IMR-90 (cell line): ENCODE measurements at regions not wholly inside any gene's neighbourhood (a gene's known extent, or its start where the extent isn't known, plus 50 kb on each side); places are given as distances from the start of the nearest gene placed in this dataset.

Experiments used
- ATAC-seq: fragments of 200-7000 bp; cut with Tn5 transposase; 2 replicates; pipeline ENCODE4 v1.9.1; 2020; ENCODE audit warnings: low read depth, mild to moderate bottlenecking, moderate library complexity
- BruUV-seq: library from RNA; stranded (reverse); fragments of 400-500 nt; replicated peaks from 2 replicates; lab custom pipeline; 2021; lab: Mats Ljungman, UMichigan
- CTCF ChIA-PET: fragments of 300-600 bp; formaldehyde crosslinking; extraction: SDS; loops from one replicate; lab custom pipeline; 2021; ENCODE audit warnings: antibody characterized with exemption; lab: Yijun Ruan, JAX
- POLR2A ChIA-PET: fragments of 300-600 bp; sonication (Branson Sonifier 250); formaldehyde crosslinking; loops from one replicate; lab custom pipeline; 2022; ENCODE audit warnings: antibody characterized with exemption; ENCODE audit not compliant: unreplicated experiment; lab: Charles Lee
- DNase-seq: peaks from one replicate; pipeline ENCODE4 v3.0.0; 2013
- H2AFZ ChIP-seq: replicated peaks from 2 replicates; pipeline ENCODE3; 2013; ENCODE audit warnings: low read length, mild to moderate bottlenecking; ENCODE audit not compliant: poor library complexity
- H2AK5ac ChIP-seq: 2 replicates; pipeline ENCODE4 v1.6.1; 2013; ENCODE audit warnings: low read depth, low read length, inconsistent platforms
- H2AK9ac ChIP-seq: replicated peaks from 2 replicates; pipeline ENCODE3; 2013; ENCODE audit warnings: mild to moderate bottlenecking, low read depth, low read length, moderate library complexity; ENCODE audit not compliant: poor library complexity
- H2BK120ac ChIP-seq: 2 replicates; pipeline ENCODE4 v1.6.1; 2013; ENCODE audit warnings: low read depth, low read length, inconsistent platforms
- H2BK15ac ChIP-seq: 3 replicates; pipeline ENCODE4 v1.6.1; 2013; ENCODE audit warnings: low read depth, low read length, inconsistent platforms
- H2BK20ac ChIP-seq: 2 replicates; pipeline ENCODE4 v1.6.1; 2013; ENCODE audit warnings: low read depth, mild to moderate bottlenecking, inconsistent platforms, low read length, moderate library complexity
- H2BK5ac ChIP-seq: 2 replicates; pipeline ENCODE4 v1.6.1; 2013; ENCODE audit warnings: mild to moderate bottlenecking, low read depth, low read length, inconsistent platforms; ENCODE audit not compliant: poor library complexity, severe bottlenecking
- H3K14ac ChIP-seq: replicated peaks from 2 replicates; pipeline ENCODE4 v1.6.1; 2013; ENCODE audit warnings: low read depth, low read length, inconsistent platforms
- H3K18ac ChIP-seq: 2 replicates; pipeline ENCODE4 v1.6.1; 2013; ENCODE audit warnings: low read depth, low read length, control low read depth
- H3K23ac ChIP-seq: 2 replicates; pipeline ENCODE4 v1.6.1; 2013; ENCODE audit warnings: low read depth, low read length, inconsistent platforms
- H3K27ac ChIP-seq: 2 replicates; pipeline ENCODE4 v1.5.1; 2013; ENCODE audit warnings: mild to moderate bottlenecking, control low read depth, low read length; ENCODE audit not compliant: insufficient read depth
- H3K27me3 ChIP-seq: 2 replicates; pipeline ENCODE4 v1.6.1; 2013; ENCODE audit warnings: low read length; ENCODE audit not compliant: control insufficient read depth, insufficient read depth
- H3K36me3 ChIP-seq: 2 replicates; pipeline ENCODE4 v1.6.1; 2013; ENCODE audit warnings: low read length, mixed read lengths; ENCODE audit not compliant: control insufficient read depth, insufficient read depth
- H3K4ac ChIP-seq: 2 replicates; pipeline ENCODE4 v1.6.1; 2013; ENCODE audit warnings: low read depth, low read length, inconsistent platforms
- H3K4me1 ChIP-seq: 2 replicates; pipeline ENCODE4 v1.6.1; 2013; ENCODE audit warnings: low read length, mixed read lengths; ENCODE audit not compliant: control insufficient read depth, insufficient read depth
- H3K4me2 ChIP-seq: 2 replicates; pipeline ENCODE4 v1.6.1; 2013; ENCODE audit warnings: low read depth, mild to moderate bottlenecking, control low read depth, low read length, moderate library complexity
- H3K4me3 ChIP-seq: 2 replicates; pipeline ENCODE4 v1.5.1; 2013; ENCODE audit warnings: low read depth, mild to moderate bottlenecking, control low read depth, low read length, moderate library complexity; ENCODE audit not compliant: insufficient read depth
- H3K56ac ChIP-seq: 2 replicates; pipeline ENCODE4 v1.6.1; 2013; ENCODE audit warnings: low read length, inconsistent platforms; ENCODE audit not compliant: insufficient read depth; ENCODE audit errors: extremely low read depth
- H3K79me1 ChIP-seq, 2 experiments: 2 replicates each; pipeline ENCODE4 v1.6.1; 2013; ENCODE audit warnings: low read length in 2 of 2, inconsistent platforms in 1 of 2, low read depth in 1 of 2
- H3K9ac ChIP-seq: 2 replicates; pipeline ENCODE4 v1.6.1; 2013; ENCODE audit warnings: low read depth, low read length, control low read depth
- H3K9me1 ChIP-seq: 2 replicates; pipeline ENCODE4 v1.6.1; 2013; ENCODE audit warnings: low read length, inconsistent platforms; ENCODE audit not compliant: insufficient read depth
- H3K9me3 ChIP-seq: 2 replicates; pipeline ENCODE4 v1.6.1; 2013; ENCODE audit warnings: low read length; ENCODE audit not compliant: control insufficient read depth, insufficient read depth
- H4K20me1 ChIP-seq: 2 replicates; pipeline ENCODE4 v1.6.1; 2013; ENCODE audit warnings: low read length, inconsistent platforms; ENCODE audit not compliant: insufficient read depth
- H4K5ac ChIP-seq: 2 replicates; pipeline ENCODE4 v1.6.1; 2013; ENCODE audit warnings: mild to moderate bottlenecking, low read depth, low read length, control low read depth
- H4K8ac ChIP-seq, 2 experiments: 2 replicates each; pipeline ENCODE4 v1.6.1; 2013; ENCODE audit warnings: low read depth in 2 of 2, low read length in 2 of 2, control low read depth in 1 of 2, inconsistent platforms in 1 of 2
- H4K91ac ChIP-seq: 2 replicates; pipeline ENCODE4 v1.6.1; 2013; ENCODE audit warnings: low read depth, low read length, inconsistent platforms; ENCODE audit not compliant: insufficient read depth
- BHLHE40 ChIP-seq: fragments of 150-350 bp; IDR thresholded peaks from 2 replicates; pipeline ENCODE4 v1.6.1; 2016; ENCODE audit warnings: mild to moderate bottlenecking, low read depth, low read length
- CHD1 ChIP-seq: IDR thresholded peaks from 2 replicates; pipeline ENCODE4 v1.6.1; 2012; ENCODE audit warnings: low read depth, low read length, improper control_type of control experiment
- FOS ChIP-seq: fragments of 150-350 bp; IDR thresholded peaks from 2 replicates; pipeline ENCODE4 v1.6.1; 2016; ENCODE audit warnings: low read depth, low read length
- MAFK ChIP-seq: IDR thresholded peaks from 2 replicates; pipeline ENCODE4 v1.6.1; 2012; ENCODE audit warnings: low read depth, low read length, improper control_type of control experiment
- MAZ ChIP-seq: IDR thresholded peaks from 2 replicates; pipeline ENCODE4 v1.6.1; 2012; ENCODE audit warnings: low read depth, mild to moderate bottlenecking, low read length, improper control_type of control experiment, moderate library complexity, borderline replicate concordance
- MXI1 ChIP-seq: IDR thresholded peaks from 2 replicates; pipeline ENCODE4 v1.6.1; 2012; ENCODE audit warnings: low read depth, mild to moderate bottlenecking, low read length, moderate library complexity, borderline replicate concordance
- NFE2L2 ChIP-seq: fragments of 150-350 bp; IDR thresholded peaks from 2 replicates; pipeline ENCODE4 v1.6.1; 2016; ENCODE audit warnings: low read depth, mild to moderate bottlenecking, low read length
- POLR2A ChIP-seq: IDR thresholded peaks from 2 replicates; pipeline ENCODE4 v1.6.1; 2012; ENCODE audit warnings: mild to moderate bottlenecking, low read depth, low read length
- RAD21 ChIP-seq: IDR thresholded peaks from 2 replicates; pipeline ENCODE4 v1.6.1; 2012; ENCODE audit warnings: low read length, improper control_type of control experiment
- RCOR1 ChIP-seq: IDR thresholded peaks from 2 replicates; pipeline ENCODE4 v1.6.1; 2012; ENCODE audit warnings: mild to moderate bottlenecking, low read length, improper control_type of control experiment; ENCODE audit not compliant: insufficient replicate concordance
- RFX5 ChIP-seq: IDR thresholded peaks from 2 replicates; pipeline ENCODE4 v1.8.0; 2012; ENCODE audit warnings: low read depth, mild to moderate bottlenecking, low read length, moderate library complexity
- SMC3 ChIP-seq: fragments of 150-350 bp; IDR thresholded peaks from 2 replicates; pipeline ENCODE4 v1.6.1; 2016; ENCODE audit warnings: low read depth, mild to moderate bottlenecking, antibody characterized with exemption, low read length, moderate library complexity
- WGBS, 2 experiments: methylation state at CpG; one replicate each; pipeline versions ENCODE4 v1.1.5 to v1.1.7; 2013; ENCODE audit warnings: missing lambda C conversion rate in 2 of 2; ENCODE audit not compliant: insufficient read length in 1 of 2; ENCODE audit errors: extremely low coverage in 2 of 2; 5-methylcytosine and 5-hydroxymethylcytosine counted together
- dilution Hi-C: fragments of 300-500 bp; cut with HindIII; formaldehyde crosslinking; loops from one replicate; pipeline ENCODE4 v1.14.3; 2018; ENCODE audit warnings: low sequenced_read_pairs; ENCODE audit not compliant: unreplicated experiment
- in situ Hi-C: fragments of 300-500 bp; cut with MboI; formaldehyde crosslinking; loops from 3 replicates; pipeline ENCODE4 v1.14.3; 2019; ENCODE audit warnings: low sequenced_read_pairs, inconsistent platforms, mixed read lengths
- intact Hi-C: fragments of 100-400 bp; cut with micrococcal nuclease; formaldehyde crosslinking; loops from 2 replicates; pipeline ENCODE4 v1.10.0; 2022
- TF ChIP-seq, protein P1 (sequence below): fragments of 150-350 bp; IDR thresholded peaks from 2 replicates; pipeline ENCODE4 v1.6.1; 2016; ENCODE audit warnings: low read depth, mild to moderate bottlenecking, low read length, moderate library complexity, borderline replicate concordance
- TF ChIP-seq, protein P2 (sequence below): conservative IDR thresholded peaks from 2 replicates; pipeline ENCODE4 v1.5.1; 2012; ENCODE audit warnings: mild to moderate bottlenecking, low read depth, low read length, improper control_type of control experiment
- TF ChIP-seq, protein P3 (sequence below): fragments of 150-350 bp; IDR thresholded peaks from 2 replicates; pipeline ENCODE4 v1.6.1; 2017; ENCODE audit warnings: mild to moderate bottlenecking, antibody characterized with exemption, low read length, low read depth

DNA sequence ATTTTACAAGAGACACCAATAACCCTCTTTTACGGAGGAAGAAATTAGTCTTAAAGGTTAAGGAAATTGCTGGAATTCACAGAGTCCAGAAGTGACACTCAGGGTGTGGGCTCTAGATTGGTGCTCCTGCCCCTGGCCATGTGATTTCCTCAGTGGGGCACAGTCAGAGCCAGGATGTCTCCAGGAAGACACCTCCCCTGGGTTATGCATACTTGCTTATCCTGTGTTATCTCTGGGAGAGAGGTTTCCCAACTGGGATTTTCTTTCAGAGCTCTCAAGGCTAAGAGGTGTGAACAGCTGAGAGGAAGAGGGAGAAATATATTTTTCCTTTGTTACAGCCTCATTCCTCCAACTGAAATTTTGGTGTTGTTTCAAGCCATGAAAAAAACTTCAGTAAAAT lies 125.6 kb upstream of the CELF4 start:
- WGBS, 2 experiments: no CpG with 5 or more reads among the region's 1 CpG
- CTCF ChIA-PET: no interaction called here
- Histone ChIP-seq H3K4me2 (no peak overlapping the region), H3K4me3 (no peak overlapping the region), H3K79me1 (no peaks in the 10 kb centered on the region), H2AK5ac (no peak overlapping the region), H3K56ac (no peak overlapping the region), H4K8ac (no peak overlapping the region), H3K36me3 (no peaks in the 10 kb centered on the region), H2BK120ac (no peak overlapping the region), H3K4ac (no peak overlapping the region), H3K9me3 (peaks cover 12% of the 10 kb centered on the region), H2AK9ac (no peak overlapping the region), H2BK20ac (no peak overlapping the region), H3K27me3 (no peaks in the 10 kb centered on the region), H2BK15ac (no peak overlapping the region), H3K14ac (no peak overlapping the region), H2BK5ac (no peak overlapping the region), H4K5ac (no peak overlapping the region), H2AFZ (no peak overlapping the region), H3K9me1 (no peaks in the 10 kb centered on the region), H3K18ac (no peak overlapping the region), H3K27ac (no peak overlapping the region), H3K23ac (no peak overlapping the region), H3K4me1 (no peaks in the 10 kb centered on the region), H4K91ac (no peak overlapping the region), H3K9ac (no peak overlapping the region), H4K20me1 (no peaks in the 10 kb centered on the region)
- ATAC-seq: no peak
- POLR2A ChIA-PET: no interaction called here
- TF ChIP-seq FOS (no peak), RCOR1 (no peak), MAZ (no peak), CHD1 (no peak), POLR2A (no peak), BHLHE40 (no peak), MAFK (no peak), SMC3 (no peak), RAD21 (no peak), MXI1 (no peak), RFX5 (no peak), NFE2L2 (no peak)
- TF ChIP-seq, protein P1, sequence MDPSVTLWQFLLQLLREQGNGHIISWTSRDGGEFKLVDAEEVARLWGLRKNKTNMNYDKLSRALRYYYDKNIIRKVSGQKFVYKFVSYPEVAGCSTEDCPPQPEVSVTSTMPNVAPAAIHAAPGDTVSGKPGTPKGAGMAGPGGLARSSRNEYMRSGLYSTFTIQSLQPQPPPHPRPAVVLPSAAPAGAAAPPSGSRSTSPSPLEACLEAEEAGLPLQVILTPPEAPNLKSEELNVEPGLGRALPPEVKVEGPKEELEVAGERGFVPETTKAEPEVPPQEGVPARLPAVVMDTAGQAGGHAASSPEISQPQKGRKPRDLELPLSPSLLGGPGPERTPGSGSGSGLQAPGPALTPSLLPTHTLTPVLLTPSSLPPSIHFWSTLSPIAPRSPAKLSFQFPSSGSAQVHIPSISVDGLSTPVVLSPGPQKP: no peak
- TF ChIP-seq, protein P2, sequence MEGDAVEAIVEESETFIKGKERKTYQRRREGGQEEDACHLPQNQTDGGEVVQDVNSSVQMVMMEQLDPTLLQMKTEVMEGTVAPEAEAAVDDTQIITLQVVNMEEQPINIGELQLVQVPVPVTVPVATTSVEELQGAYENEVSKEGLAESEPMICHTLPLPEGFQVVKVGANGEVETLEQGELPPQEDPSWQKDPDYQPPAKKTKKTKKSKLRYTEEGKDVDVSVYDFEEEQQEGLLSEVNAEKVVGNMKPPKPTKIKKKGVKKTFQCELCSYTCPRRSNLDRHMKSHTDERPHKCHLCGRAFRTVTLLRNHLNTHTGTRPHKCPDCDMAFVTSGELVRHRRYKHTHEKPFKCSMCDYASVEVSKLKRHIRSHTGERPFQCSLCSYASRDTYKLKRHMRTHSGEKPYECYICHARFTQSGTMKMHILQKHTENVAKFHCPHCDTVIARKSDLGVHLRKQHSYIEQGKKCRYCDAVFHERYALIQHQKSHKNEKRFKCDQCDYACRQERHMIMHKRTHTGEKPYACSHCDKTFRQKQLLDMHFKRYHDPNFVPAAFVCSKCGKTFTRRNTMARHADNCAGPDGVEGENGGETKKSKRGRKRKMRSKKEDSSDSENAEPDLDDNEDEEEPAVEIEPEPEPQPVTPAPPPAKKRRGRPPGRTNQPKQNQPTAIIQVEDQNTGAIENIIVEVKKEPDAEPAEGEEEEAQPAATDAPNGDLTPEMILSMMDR: no peak
- TF ChIP-seq, protein P3, sequence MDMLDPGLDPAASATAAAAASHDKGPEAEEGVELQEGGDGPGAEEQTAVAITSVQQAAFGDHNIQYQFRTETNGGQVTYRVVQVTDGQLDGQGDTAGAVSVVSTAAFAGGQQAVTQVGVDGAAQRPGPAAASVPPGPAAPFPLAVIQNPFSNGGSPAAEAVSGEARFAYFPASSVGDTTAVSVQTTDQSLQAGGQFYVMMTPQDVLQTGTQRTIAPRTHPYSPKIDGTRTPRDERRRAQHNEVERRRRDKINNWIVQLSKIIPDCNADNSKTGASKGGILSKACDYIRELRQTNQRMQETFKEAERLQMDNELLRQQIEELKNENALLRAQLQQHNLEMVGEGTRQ: no peak
- intact Hi-C loops: no loop called here
- in situ Hi-C loops: no loop called here
- dilution Hi-C loops: no loop called here
- DNase-seq: no peak
- no TSS peak for BruUV-seq
